ENCODE measurements at regions not wholly inside any gene's neighbourhood (a gene's known extent, or its start where the extent isn't known, plus 50 kb on each side); places are given as distances from the start of the nearest gene placed in this dataset.
"Not testable (repeated sequence)": the region's sequence is repeated elsewhere in the genome, so short reads cannot be mapped to it uniquely, and the experiment has no call there.

DNA sequence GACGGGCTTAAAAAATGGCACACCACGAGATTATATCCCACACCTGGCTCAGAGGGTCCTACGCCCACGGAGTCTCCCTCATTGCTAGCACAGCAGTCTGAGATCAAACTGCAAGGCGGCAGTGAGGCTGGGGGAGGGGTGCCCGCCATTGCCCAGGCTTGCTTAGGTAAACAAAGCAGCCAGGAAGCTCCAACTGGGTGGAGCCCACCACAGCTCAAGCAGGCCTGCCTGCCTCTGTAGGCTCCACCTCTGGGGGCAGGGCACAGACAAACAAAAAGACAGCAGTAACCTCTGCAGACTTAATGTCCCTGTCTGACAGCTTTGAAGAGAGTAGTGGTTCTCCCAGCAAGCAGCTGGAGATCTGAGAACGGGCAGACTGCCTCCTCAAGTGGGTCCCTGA, 386.4 kb upstream of the GJE1 start:
- not testable (repeated sequence) for TF ChIP-seq CTCF (IDR thresholded peaks at IDR 0.05; ENCODE audit: low read depth, low read length); POLR2A (IDR thresholded peaks at IDR 0.05; ENCODE audit: extremely low read depth, insufficient read length); MYC (IDR thresholded peaks at IDR 0.05; ENCODE audit: low read depth, low read length)
- TF ChIP-seq, protein P1, sequence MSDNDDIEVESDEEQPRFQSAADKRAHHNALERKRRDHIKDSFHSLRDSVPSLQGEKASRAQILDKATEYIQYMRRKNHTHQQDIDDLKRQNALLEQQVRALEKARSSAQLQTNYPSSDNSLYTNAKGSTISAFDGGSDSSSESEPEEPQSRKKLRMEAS (IDR thresholded peaks at IDR 0.05; ENCODE audit: low read depth, low read length) = not testable (repeated sequence)
